ENCODE measurements at regions not wholly inside any gene's neighbourhood (a gene's known extent, or its start where the extent isn't known, plus 50 kb on each side); places are given as distances from the start of the nearest gene placed in this dataset.

DNA sequence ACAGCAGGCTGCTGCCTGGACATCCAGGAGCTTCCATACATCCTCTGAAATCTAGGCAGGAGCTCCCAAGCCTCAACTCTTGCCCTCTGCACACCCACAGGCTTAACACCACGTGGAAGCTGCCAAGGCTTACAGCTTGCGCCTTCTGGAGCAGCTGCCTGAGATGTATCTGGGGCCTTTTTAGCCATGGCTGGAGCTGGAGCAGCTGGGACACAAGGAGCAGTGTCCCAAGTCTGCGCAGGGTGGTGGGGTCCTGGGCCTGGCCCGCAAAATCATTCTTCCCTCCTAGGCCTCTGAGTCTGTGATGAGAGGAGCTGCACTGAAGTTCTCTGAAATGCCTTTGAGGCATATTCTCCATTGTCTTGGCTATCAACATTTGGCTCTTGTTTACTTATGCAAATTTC lies 255.0 kb downstream of the DLL1 start:
- TF ChIP-seq, protein P1, sequence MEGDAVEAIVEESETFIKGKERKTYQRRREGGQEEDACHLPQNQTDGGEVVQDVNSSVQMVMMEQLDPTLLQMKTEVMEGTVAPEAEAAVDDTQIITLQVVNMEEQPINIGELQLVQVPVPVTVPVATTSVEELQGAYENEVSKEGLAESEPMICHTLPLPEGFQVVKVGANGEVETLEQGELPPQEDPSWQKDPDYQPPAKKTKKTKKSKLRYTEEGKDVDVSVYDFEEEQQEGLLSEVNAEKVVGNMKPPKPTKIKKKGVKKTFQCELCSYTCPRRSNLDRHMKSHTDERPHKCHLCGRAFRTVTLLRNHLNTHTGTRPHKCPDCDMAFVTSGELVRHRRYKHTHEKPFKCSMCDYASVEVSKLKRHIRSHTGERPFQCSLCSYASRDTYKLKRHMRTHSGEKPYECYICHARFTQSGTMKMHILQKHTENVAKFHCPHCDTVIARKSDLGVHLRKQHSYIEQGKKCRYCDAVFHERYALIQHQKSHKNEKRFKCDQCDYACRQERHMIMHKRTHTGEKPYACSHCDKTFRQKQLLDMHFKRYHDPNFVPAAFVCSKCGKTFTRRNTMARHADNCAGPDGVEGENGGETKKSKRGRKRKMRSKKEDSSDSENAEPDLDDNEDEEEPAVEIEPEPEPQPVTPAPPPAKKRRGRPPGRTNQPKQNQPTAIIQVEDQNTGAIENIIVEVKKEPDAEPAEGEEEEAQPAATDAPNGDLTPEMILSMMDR (IDR thresholded peaks at IDR 0.05; ENCODE audit: low read depth, low read length): no peak
- H3K4me3 ChIP-seq (ENCODE audit: low read depth, low read length): no peak overlapping the region

DNA sequence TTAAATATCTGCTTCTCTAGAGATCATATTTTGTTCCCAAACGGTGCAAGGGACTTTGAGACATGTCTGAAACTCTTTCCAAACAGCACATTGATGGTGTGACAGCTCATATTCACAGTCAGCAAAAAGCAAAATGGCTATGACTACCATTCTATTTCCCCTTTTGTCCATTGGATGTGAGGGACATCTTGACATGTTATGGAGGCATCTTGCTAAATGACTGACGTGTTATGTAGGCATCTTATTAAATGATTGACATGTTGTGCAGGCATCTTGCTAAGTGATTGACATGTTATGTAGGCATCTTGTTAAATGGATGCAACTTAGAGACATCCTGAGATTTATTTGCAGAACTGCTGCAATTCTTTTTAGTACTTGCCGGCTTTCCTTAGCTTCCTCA lies 255.8 kb downstream of the DLL1 start:
- H3K4me3 ChIP-seq (ENCODE audit: low read depth, low read length): no peak overlapping the region
- TF ChIP-seq, protein P1 (IDR thresholded peaks at IDR 0.05; ENCODE audit: low read depth, low read length): no peak

DNA sequence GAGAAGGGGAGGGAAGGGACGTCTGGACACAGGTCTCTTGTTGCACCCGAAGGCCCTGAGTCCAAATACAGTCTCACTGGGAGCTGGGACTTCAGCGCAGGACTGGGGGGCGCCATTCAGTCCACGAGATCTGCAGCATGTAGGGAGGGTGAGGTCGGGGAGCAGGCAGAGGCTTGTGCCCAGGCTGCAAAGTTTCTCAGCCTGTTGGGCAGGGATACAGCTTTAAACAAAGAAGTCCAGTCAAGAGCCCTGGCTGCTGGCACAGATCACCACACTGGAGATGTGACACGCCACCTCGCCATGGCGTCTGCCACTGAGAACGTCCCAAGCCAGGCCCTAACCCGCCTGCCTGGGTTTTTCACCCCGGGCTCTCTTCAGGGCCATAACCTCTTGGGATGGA lies 256.6 kb downstream of the DLL1 start:
- TF ChIP-seq, protein P1 (IDR thresholded peaks at IDR 0.05; ENCODE audit: low read depth, low read length): no peak

DNA sequence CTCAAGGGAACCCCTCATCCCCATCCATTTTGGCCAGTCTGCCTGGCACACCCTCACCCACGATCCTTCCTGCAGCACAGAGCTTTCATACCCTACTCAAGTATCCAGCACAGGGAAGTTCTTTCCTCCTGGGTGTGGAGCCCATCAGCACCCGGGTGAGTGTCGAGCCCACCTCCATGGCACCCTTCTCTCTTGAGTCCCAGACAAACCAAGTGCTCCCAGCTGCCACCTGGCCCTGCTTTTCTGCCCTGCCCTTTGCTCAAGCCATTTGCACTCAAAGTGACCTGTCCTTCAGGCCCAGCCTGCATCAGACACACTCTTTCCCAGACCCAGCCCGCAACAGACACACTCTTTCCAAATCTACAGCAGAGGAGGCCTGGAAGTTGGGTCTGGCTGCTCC lies 257.2 kb downstream of the DLL1 start:
- TF ChIP-seq, protein P1 (IDR thresholded peaks at IDR 0.05; ENCODE audit: low read depth, low read length): no peak
- no peak overlapping the region for H3K4me3 ChIP-seq (ENCODE audit: low read depth, low read length)

More for the DNA sequence above, 256.6 kb downstream of the DLL1 start:
- H3K4me3 ChIP-seq (ENCODE audit: low read depth, low read length): no peak overlapping the region

DNA sequence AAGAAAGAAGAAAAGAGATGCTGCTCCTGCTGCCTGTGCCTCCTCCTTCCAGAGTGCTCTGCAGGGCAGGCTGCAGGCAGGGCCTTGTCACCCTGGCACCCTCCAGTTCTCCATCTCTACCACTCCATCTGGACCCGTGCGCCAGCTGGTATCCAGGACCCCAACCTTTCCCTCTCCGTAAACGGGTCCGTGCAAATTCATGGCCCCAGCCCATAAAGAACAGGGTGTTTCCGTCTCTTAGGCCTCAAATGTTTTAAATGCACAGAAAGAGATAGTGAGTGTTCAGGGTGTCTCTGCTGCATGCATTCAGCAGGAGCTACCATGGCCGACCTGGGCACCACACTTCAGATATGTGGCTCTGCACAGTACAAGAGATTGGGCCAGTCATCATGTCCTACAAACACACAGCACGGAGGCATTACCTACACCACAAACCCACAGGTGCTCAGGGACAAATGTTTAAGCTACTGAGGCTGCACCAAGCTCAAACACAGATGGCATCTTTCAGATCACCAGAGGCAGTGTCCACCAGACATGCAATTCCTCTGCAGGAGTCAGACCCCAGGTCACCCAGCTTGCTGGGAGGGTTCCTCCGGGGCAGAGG lies 258.1 kb downstream of the DLL1 start:
- H3K4me3 ChIP-seq (ENCODE audit: low read depth, low read length): no peak overlapping the region
- TF ChIP-seq, protein P1 (IDR thresholded peaks at IDR 0.05; ENCODE audit: low read depth, low read length): no peak

DNA sequence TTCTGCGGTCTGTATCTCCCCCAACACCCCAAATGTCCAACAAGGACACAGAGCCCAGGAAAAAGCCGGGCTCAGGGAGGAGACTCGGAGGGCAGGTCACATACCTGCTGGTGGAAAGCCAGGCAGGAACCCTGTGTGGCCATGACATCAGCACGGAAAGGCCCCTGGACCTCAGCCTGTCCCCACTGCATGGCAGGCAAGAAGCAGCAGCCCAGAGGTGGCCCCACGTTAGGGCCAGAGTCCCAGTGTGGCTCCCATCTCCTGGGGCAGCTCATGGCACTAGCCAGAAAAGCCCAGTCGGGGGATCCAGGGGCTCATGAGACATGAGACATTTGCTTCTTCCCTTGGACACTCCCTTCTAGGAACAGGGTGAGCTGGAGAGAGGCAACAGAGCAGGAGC lies 258.7 kb downstream of the DLL1 start:
- TF ChIP-seq, protein P1 (IDR thresholded peaks at IDR 0.05; ENCODE audit: low read depth, low read length): no peak
- H3K4me3 ChIP-seq (ENCODE audit: low read depth, low read length): no peak overlapping the region

DNA sequence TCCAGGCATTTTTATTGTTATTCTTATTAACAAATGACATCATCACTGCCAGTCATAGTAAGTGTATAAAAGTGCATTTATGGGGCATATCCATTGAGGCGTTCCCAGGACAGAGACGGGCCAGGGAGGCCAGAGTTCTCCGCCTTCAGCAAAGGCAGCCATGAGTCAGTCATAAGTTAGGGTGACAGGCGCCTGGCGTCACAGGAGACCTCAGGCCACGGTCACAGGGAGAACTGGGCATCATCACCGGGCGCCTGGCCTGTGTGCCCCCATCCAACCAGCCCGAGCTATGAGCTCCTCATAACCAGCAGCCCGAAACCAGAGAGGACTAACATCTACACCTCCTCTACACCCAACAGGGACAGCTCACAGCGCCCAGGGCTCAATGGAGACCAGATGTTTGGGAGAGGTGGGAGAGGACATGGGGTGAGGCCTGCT lies 259.2 kb downstream of the DLL1 start:
- no peak overlapping the region for H3K4me3 ChIP-seq (ENCODE audit: low read depth, low read length)
- TF ChIP-seq, protein P1 (IDR thresholded peaks at IDR 0.05; ENCODE audit: low read depth, low read length): no peak

All from WI38 (cell line).